B cell (primary cell): ENCODE measurements at regions not wholly inside any gene's neighbourhood (a gene's known extent, or its start where the extent isn't known, plus 50 kb on each side); places are given as distances from the start of the nearest gene placed in this dataset.

ENCODE experiments used
- ATAC-seq: fragments of 200-7000 bp; cut with Tn5 transposase; one replicate; pipeline ENCODE4 v1.10.0; 2021; ENCODE audit warnings: low read depth, mild to moderate bottlenecking, moderate number of reproducible peaks, moderate library complexity
- CTCF ChIA-PET: fragments of 350-600 bp; sonication (Branson Sonifier 250); formaldehyde crosslinking; loops from one replicate; lab custom pipeline; 2021; ENCODE audit warnings: antibody characterized with exemption, inconsistent platforms; lab: Charles Lee
- POLR2A ChIA-PET: fragments of 350-600 bp; sonication (Branson Sonifier 250); formaldehyde crosslinking; loops from one replicate; lab custom pipeline; 2021; ENCODE audit warnings: antibody characterized with exemption; lab: Charles Lee
- DNase-seq: peaks from one replicate; pipeline ENCODE4 v3.0.0; 2013
- H2AFZ ChIP-seq: 2 replicates; pipeline ENCODE4 v1.6.1; 2012; ENCODE audit warnings: mild to moderate bottlenecking, low read depth, low read length; ENCODE audit not compliant: insufficient read depth, poor library complexity, severe bottlenecking
- H3K27ac ChIP-seq, 2 donors: 1 replicate in 1 of 2; 2 replicates in 1 of 2; pipeline ENCODE4 v1.5.1; 2012 to 2013; ENCODE audit warnings: low read length in 2 of 2, mild to moderate bottlenecking in 2 of 2, moderate library complexity in 1 of 2
- H3K27me3 ChIP-seq, 4 experiments: fragments of 200-600 bp in 1 of 4; sonication (generic) in 1 of 4; replicated peaks in 1 of 4; 1 replicate in 2 of 4; 2 replicates in 2 of 4; pipeline versions ENCODE4 v1.6.1 to v1.7.0; 2013 to 2016; ENCODE audit warnings: low read length in 3 of 4, mild to moderate bottlenecking in 2 of 4, mixed read lengths in 1 of 4, moderate library complexity in 1 of 4; ENCODE audit not compliant: insufficient read depth in 4 of 4, control insufficient read depth in 3 of 4; ENCODE audit errors: control extremely low read depth in 1 of 4
- H3K36me3 ChIP-seq, 2 experiments: replicated peaks in 1 of 2; 1 replicate in 1 of 2; 2 replicates in 1 of 2; pipeline versions ENCODE4 v1.6.1 to v1.7.1; 2013; ENCODE audit warnings: low read length in 1 of 2; ENCODE audit not compliant: insufficient read depth in 2 of 2, control insufficient read depth in 1 of 2; ENCODE audit errors: control extremely low read depth in 1 of 2, extremely low read depth in 1 of 2
- H3K4me1 ChIP-seq, 2 donors: fragments of 200-600 bp in 1 of 2; sonication (generic) in 1 of 2; 1 replicate in 1 of 2; 2 replicates in 1 of 2; pipeline versions ENCODE4 v1.5.1 to v1.6.1; 2013 to 2017; ENCODE audit warnings: low read length in 2 of 2; ENCODE audit not compliant: control insufficient read depth in 2 of 2, insufficient read depth in 2 of 2
- H3K4me2 ChIP-seq: replicated peaks from 2 replicates; pipeline ENCODE3; 2012; ENCODE audit warnings: mild to moderate bottlenecking, low read depth, low read length; ENCODE audit not compliant: poor library complexity, severe bottlenecking
- H3K4me3 ChIP-seq, 5 experiments: fragments of 200-600 bp in 1 of 5; sonication (generic) in 1 of 5; 1 replicate in 3 of 5; 2 replicates in 2 of 5; pipeline versions ENCODE4 v1.5.1 to v1.7.0; 2011 to 2016; ENCODE audit warnings: low read length in 4 of 5, mild to moderate bottlenecking in 4 of 5, low read depth in 2 of 5, control low read depth in 1 of 5, moderate library complexity in 1 of 5; ENCODE audit not compliant: insufficient read depth in 1 of 5; ENCODE audit errors: control extremely low read depth in 1 of 5, extremely low read depth in 1 of 5
- H3K79me2 ChIP-seq: fragments of 200-600 bp; sonication (generic); one replicate; pipeline ENCODE4 v1.6.0; 2016; ENCODE audit warnings: low read length; ENCODE audit not compliant: control insufficient read depth, insufficient read depth
- H3K9ac ChIP-seq: fragments of 200-600 bp; sonication (generic); 2 replicates; pipeline ENCODE4 v1.6.1; 2017; ENCODE audit warnings: mild to moderate bottlenecking, low read length, moderate library complexity
- H3K9me3 ChIP-seq, 3 donors: one replicate each; pipeline versions ENCODE4 v1.6.1 to v1.7.1; 2013; ENCODE audit warnings: low read length in 2 of 3; ENCODE audit not compliant: control insufficient read depth in 2 of 3, insufficient read depth in 1 of 3; ENCODE audit errors: control extremely low read depth in 1 of 3
- H4K20me1 ChIP-seq: 2 replicates; pipeline ENCODE4 v1.6.0; 2012; ENCODE audit warnings: mild to moderate bottlenecking, low read length; ENCODE audit not compliant: insufficient read depth, control insufficient read depth, poor library complexity, severe bottlenecking
- H3K27ac Mint-ChIP-seq: one replicate; pipeline ENCODE4 v1.8.0; 2021; ENCODE audit warnings: mixed read lengths
- H3K27me3 Mint-ChIP-seq: one replicate; pipeline ENCODE4 v1.8.0; 2021; ENCODE audit warnings: mixed read lengths
- H3K4me1 Mint-ChIP-seq: one replicate; pipeline ENCODE4 v1.8.0; 2021; ENCODE audit warnings: mixed read lengths
- H3K4me3 Mint-ChIP-seq: one replicate; pipeline ENCODE4 v1.8.0; 2021; ENCODE audit warnings: mixed read lengths
- H3K9me3 Mint-ChIP-seq: one replicate; pipeline ENCODE4 v1.8.0; 2022; ENCODE audit warnings: mixed read lengths; ENCODE audit not compliant: insufficient read depth
- CTCF ChIP-seq: fragments of 200-600 bp; IDR thresholded peaks from one replicate; pipeline ENCODE4 v1.8.0; 2022; ENCODE audit warnings: antibody characterized with exemption, mild to moderate bottlenecking
- EZH2 ChIP-seq: IDR thresholded peaks from 2 replicates; pipeline ENCODE4 v1.6.1; 2012; ENCODE audit warnings: borderline replicate concordance, low read depth, mild to moderate bottlenecking, moderate library complexity, low read length; ENCODE audit not compliant: insufficient read depth, poor library complexity, severe bottlenecking
- WGBS: methylation state at CpG from one replicate; pipeline ENCODE4 v1.1.5; 2013; ENCODE audit warnings: missing lambda C conversion rate; ENCODE audit not compliant: insufficient coverage; 5-methylcytosine and 5-hydroxymethylcytosine counted together
- intact Hi-C: fragments of 100-400 bp; cut with micrococcal nuclease; formaldehyde crosslinking; loops from one replicate; pipeline ENCODE4 v1.10.0; 2022

GRCh38 chrX:4380710-4381109 lies 667.3 kb upstream of the PRKX start:
- no peaks in the 10 kb centered on the region for H3K4me1 ChIP-seq
- no peak overlapping the region for H2AFZ ChIP-seq
- Mint-ChIP-seq H3K27me3 (no peaks in the 10 kb centered on the region), H3K9me3 (peaks cover 5% of the 10 kb centered on the region), H3K4me3 (no peak overlapping the region), H3K4me1 (no peaks in the 10 kb centered on the region), H3K27ac (no peak overlapping the region)
- no peak overlapping the region for H3K4me3 ChIP-seq
- H3K36me3 ChIP-seq, result no peaks in the 10 kb centered on the region
- DNase-seq (no peak), ATAC-seq (no peak)
- no peak for TF ChIP-seq CTCF
- TF ChIP-seq EZH2, result no peak
- H3K9ac ChIP-seq, result no peak overlapping the region
- intact Hi-C loops, result no loop called here
- no peaks in the 10 kb centered on the region for H3K79me2 ChIP-seq
- H4K20me1 ChIP-seq, result no peaks in the 10 kb centered on the region
- H3K4me2 ChIP-seq, result no peak overlapping the region
- CTCF ChIA-PET, result no interaction called here
- POLR2A ChIA-PET, result no interaction called here
- H3K9me3 ChIP-seq, result peaks cover 0 to 3% (median 0%) of the 10 kb centered on the region in 3 donors
- no peak overlapping the region for H3K27ac ChIP-seq
- no peaks in the 10 kb centered on the region for H3K27me3 ChIP-seq

- Mint-ChIP-seq H3K4me3 (no peak overlapping the region), H3K27ac (no peak overlapping the region), H3K27me3 (no peaks in the 10 kb centered on the region), H3K4me1 (no peaks in the 10 kb centered on the region), H3K9me3 (peaks cover 5% of the 10 kb centered on the region)
- Histone ChIP-seq H3K4me2 (no peak overlapping the region), H4K20me1 (no peaks in the 10 kb centered on the region), H3K27ac (no peak overlapping the region), H3K4me1 (no peaks in the 10 kb centered on the region), H3K4me3 (no peak overlapping the region), H2AFZ (no peak overlapping the region), H3K79me2 (no peaks in the 10 kb centered on the region), H3K9me3 (peaks cover 0 to 3% (median 0%) of the 10 kb centered on the region in 3 donors), H3K27me3 (no peaks in the 10 kb centered on the region), H3K36me3 (no peaks in the 10 kb centered on the region), H3K9ac (no peak overlapping the region)
- no peak for ATAC-seq
- POLR2A ChIA-PET, result no interaction called here
- no peak for TF ChIP-seq CTCF
- TF ChIP-seq EZH2, result no peak
- CTCF ChIA-PET, result no interaction called here
- DNase-seq, result no peak
- intact Hi-C loops, result no loop called here
- 100% methylated on average over 1 of the region's 1 CpG for WGBS
Observed at GRCh38 chrX:4379071-4379470, 665.6 kb upstream of the PRKX start.
